ENCODE measurements at regions not wholly inside any gene's neighbourhood (a gene's known extent, or its start where the extent isn't known, plus 50 kb on each side); places are given as distances from the start of the nearest gene placed in this dataset.

- no peak overlapping the region for H3K4me3 ChIP-seq (ENCODE audit: low read length)
- no peak for TF ChIP-seq ZNF274 (IDR thresholded peaks at IDR 0.05; ENCODE audit: low read depth, low read length)
These were observed 67.7 kb upstream of the TOP3B start for GRCh38 chr22:22050141-22050775.

DNA sequence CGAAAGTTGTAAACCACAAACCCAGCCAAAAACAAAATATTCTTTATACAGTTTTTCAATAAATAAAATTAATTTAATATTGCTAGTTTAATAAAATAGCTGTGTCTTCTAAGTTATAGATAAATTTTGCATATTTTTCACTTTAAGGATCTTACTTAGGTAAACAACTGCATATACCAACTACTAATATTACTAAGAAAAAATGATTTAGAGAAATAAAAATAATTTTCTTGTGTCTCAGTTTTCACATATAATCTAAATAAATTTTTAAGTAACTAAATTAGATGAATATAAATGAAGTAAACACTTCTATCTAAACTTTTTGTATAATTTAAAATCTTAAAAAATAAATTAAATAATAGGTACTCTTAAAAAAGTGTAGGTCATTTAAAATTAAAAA is 67.1 kb upstream of the TOP3B start:
- TF ChIP-seq ZNF274 (IDR thresholded peaks at IDR 0.05; ENCODE audit: low read depth, low read length): no peak
- H3K4me3 ChIP-seq (ENCODE audit: low read length): no peak overlapping the region

GRCh38 chr22:22048981-22049531 is 66.5 kb upstream of the TOP3B start:
- H3K4me3 ChIP-seq (ENCODE audit: low read length): no peak overlapping the region

DNA sequence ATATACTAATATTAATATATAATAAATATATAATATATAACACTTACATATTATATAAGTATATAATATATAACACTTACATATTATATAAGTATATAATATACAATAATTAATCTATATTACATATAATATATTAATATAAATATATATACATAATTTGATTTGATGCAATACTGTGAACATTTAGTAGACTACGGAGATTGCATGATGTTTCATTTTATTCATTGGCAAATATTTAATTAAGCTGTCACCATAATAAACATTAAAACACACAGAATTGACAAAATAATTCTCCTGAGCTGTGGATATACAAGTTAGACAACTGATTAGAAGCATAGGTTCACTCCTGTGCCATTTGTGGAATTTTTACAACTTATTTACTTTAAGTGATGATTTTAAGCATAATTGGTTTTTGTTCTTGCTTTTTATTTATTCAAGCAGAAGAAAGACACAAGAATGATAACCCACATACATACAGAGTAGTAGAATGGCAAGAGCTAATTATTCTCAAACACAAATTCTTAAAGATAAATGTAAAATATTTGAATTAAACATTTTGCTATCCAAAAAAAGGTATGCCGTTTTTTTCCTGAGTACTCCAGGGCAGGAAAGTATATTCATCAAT is 65.8 kb upstream of the TOP3B start:
- no peak for TF ChIP-seq ZNF274 (IDR thresholded peaks at IDR 0.05; ENCODE audit: low read depth, low read length)

More at GRCh38 chr22:22048981-22049531, 66.5 kb upstream of the TOP3B start:
- TF ChIP-seq ZNF274 (IDR thresholded peaks at IDR 0.05; ENCODE audit: low read depth, low read length): no peak

GRCh38 chr22:22047776-22048175 is 65.2 kb upstream of the TOP3B start:
- TF ChIP-seq ZNF274 (IDR thresholded peaks at IDR 0.05; ENCODE audit: low read depth, low read length): no peak
- H3K4me3 ChIP-seq (ENCODE audit: low read length): no peak overlapping the region

More for the DNA sequence above, 65.8 kb upstream of the TOP3B start:
- H3K4me3 ChIP-seq (ENCODE audit: low read length): no peak overlapping the region

DNA sequence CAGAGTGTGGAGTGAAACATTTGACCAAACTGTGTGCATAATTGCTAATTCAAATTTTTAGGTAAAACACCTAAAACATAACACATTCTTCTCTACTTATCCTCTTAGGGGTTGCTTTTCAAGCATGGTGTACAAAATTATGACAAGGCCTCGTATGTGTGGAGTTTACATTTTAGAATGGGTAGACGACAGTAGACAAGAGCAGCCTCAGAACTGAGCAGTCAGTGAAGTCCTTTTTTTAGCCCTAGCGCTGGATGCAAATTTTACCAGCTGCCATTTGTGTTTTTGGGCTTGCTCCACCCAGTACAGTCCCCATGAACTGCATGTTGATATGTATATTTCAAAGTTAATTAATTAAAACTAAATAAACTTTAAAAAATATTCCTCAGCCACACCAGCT is 64.7 kb upstream of the TOP3B start:
- H3K4me3 ChIP-seq (ENCODE audit: low read length): no peak overlapping the region

GRCh38 chr22:22046370-22046769 is 63.8 kb upstream of the TOP3B start:
- no peak overlapping the region for H3K4me3 ChIP-seq (ENCODE audit: low read length)
- TF ChIP-seq ZNF274 (IDR thresholded peaks at IDR 0.05; ENCODE audit: low read depth, low read length): no peak

More for the DNA sequence above, 64.7 kb upstream of the TOP3B start:
- no peak for TF ChIP-seq ZNF274 (IDR thresholded peaks at IDR 0.05; ENCODE audit: low read depth, low read length)

DNA sequence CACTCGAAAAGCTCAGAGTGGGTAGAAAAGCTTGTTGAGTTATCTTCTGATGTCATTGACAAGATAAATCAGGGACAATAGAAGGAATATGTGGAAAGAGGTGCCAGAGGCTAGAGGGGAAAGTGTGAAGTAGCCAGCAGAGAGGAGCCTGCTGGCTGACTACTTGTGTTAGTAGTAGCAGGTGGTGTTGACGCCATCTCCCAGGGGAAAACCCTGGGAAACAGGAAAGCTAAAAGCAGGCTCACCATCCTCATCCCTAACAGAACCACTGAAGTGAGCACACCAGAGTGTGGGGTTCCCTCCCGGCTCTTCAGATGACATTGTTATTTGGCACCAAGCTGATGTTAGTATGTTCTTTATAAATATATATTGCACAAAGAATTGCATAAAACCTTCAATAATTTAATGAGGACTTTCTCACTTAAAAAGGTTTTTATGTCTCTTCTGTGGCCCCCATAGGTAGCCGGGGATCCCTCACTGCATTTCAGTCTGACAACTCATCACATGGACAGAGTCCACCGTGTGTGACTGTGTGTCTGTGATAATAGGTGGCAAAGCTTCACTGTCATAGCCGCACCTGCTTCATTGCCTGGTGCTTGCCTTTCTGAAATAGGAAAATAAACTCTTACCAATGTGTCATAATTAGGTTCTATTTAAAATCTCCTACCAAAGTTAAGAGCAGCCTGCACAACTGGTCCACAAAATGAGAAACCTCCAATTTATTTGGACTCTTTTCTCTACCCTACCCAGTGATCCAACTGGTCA is 63.2 kb upstream of the TOP3B start:
- no peak for TF ChIP-seq ZNF274 (IDR thresholded peaks at IDR 0.05; ENCODE audit: low read depth, low read length)
- H3K4me3 ChIP-seq (ENCODE audit: low read length): no peak overlapping the region

DNA sequence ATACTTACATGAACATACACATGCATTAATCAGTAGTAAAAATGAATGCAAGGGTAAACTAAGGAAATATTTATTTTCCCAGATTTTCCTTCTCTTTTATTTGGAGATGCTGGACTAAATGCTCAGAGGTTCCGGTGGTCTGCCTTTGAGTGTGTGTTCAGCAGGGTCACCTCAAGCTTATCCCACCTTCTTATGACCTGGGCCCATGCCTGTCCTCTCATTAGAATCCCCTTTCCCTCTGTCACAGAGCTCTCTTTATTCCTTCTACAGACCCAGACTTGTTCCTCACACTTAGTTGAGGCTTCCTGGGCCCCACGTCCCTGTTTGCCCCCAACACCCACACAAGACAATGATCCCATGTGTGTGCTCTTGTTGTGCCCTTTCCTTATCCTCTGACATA is 61.6 kb upstream of the TOP3B start:
- TF ChIP-seq ZNF274 (IDR thresholded peaks at IDR 0.05; ENCODE audit: low read depth, low read length): no peak
- H3K4me3 ChIP-seq (ENCODE audit: low read length): no peak overlapping the region

DNA sequence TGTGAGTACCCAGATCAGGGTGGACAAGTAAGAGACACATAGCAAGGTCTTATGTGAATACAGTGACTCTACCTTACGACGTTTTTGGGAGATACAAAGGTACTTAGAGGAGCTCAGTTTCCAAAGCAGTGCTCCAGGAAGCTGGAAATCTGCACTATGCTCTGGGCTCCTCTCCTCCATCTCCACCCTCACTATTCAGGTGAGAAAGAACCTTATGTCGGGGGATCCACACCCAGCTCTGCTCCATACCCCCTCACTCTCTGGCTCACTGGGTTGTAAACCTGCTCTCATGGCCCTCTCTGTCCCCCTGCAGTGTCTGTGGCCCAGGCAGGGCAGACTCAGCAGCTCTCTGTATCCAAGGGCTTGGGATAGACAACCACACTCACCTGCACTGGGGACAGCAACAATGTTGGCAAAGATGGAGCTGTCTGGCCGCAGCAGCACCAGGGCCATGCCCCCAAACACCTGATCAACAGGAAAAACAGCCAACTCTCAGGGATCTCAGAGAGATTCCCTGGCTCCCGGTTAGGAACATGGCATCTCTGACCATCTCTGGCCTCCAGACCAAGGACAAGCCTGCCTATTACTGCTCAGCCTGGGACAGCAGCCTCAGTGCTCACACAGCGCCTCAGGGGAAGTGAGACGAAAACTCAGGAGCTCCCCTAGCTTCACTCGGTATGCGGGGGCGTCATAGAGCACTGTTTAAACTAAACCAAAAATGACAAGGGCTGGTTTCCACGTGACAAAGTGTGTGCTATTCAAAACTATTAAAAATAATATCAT is 60.9 kb upstream of the TOP3B start:
- no peak for TF ChIP-seq ZNF274 (IDR thresholded peaks at IDR 0.05; ENCODE audit: low read depth, low read length)
- H3K4me3 ChIP-seq (ENCODE audit: low read length): no peak overlapping the region

DNA sequence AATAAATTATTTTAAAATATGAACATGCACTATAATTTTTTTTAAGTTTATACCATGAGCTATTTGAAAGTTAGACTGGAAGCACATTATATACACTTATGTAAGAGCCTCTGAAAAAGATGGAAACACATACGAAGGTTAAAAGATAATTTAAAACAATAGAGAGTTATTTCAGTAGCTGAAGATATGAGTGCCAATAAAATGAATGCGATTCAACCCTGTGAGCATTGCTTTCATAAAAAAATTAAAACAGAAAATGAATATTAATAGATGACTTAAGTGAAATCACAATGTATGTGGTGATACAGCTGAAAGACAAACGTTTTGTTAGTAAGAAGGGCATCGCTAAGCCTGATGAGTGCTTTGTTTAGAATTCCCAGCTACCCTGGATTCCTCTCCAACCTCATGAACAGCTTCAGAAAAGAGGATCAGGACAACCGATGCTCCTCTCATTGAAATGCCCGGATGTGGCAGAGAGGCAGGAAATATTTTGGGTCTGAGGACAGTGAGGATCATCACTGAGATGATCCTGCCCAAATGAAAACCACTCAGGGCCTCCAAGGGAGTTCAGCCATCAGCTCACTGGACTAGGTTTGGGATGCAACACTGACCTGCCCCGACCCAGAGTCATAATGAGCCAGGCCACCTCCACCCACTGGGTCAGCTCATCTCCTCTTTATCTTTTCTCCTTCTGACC is 60.2 kb upstream of the TOP3B start:
- TF ChIP-seq ZNF274 (IDR thresholded peaks at IDR 0.05; ENCODE audit: low read depth, low read length): no peak
- H3K4me3 ChIP-seq (ENCODE audit: low read length): no peak overlapping the region

GRCh38 chr22:22042009-22042408 is 59.4 kb upstream of the TOP3B start:
- TF ChIP-seq ZNF274 (IDR thresholded peaks at IDR 0.05; ENCODE audit: low read depth, low read length): no peak
- no peak overlapping the region for H3K4me3 ChIP-seq (ENCODE audit: low read length)

GRCh38 chr22:22040908-22041307 is 58.3 kb upstream of the TOP3B start:
- TF ChIP-seq ZNF274 (IDR thresholded peaks at IDR 0.05; ENCODE audit: low read depth, low read length): no peak
- H3K4me3 ChIP-seq (ENCODE audit: low read length): no peak overlapping the region
